B cell (primary cell): ENCODE measurements at regions not wholly inside any gene's neighbourhood (a gene's known extent, or its start where the extent isn't known, plus 50 kb on each side); places are given as distances from the start of the nearest gene placed in this dataset.

Experiments used
- ATAC-seq: fragments of 200-7000 bp; cut with Tn5 transposase; one replicate; pipeline ENCODE4 v1.10.0; 2021; ENCODE audit warnings: low read depth, mild to moderate bottlenecking, moderate number of reproducible peaks, moderate library complexity
- CTCF ChIA-PET: fragments of 350-600 bp; sonication (Branson Sonifier 250); formaldehyde crosslinking; loops from one replicate; lab custom pipeline; 2021; ENCODE audit warnings: antibody characterized with exemption, inconsistent platforms; lab: Charles Lee
- POLR2A ChIA-PET: fragments of 350-600 bp; sonication (Branson Sonifier 250); formaldehyde crosslinking; loops from one replicate; lab custom pipeline; 2021; ENCODE audit warnings: antibody characterized with exemption; lab: Charles Lee
- DNase-seq: peaks from one replicate; pipeline ENCODE4 v3.0.0; 2013
- H2AFZ ChIP-seq: 2 replicates; pipeline ENCODE4 v1.6.1; 2012; ENCODE audit warnings: mild to moderate bottlenecking, low read depth, low read length; ENCODE audit not compliant: insufficient read depth, poor library complexity, severe bottlenecking
- H3K27ac ChIP-seq, 2 donors: 1 replicate in 1 of 2; 2 replicates in 1 of 2; pipeline ENCODE4 v1.5.1; 2012 to 2013; ENCODE audit warnings: low read length in 2 of 2, mild to moderate bottlenecking in 2 of 2, moderate library complexity in 1 of 2
- H3K27me3 ChIP-seq, 4 experiments: fragments of 200-600 bp in 1 of 4; sonication (generic) in 1 of 4; replicated peaks in 1 of 4; 1 replicate in 2 of 4; 2 replicates in 2 of 4; pipeline versions ENCODE4 v1.6.1 to v1.7.0; 2013 to 2016; ENCODE audit warnings: low read length in 3 of 4, mild to moderate bottlenecking in 2 of 4, mixed read lengths in 1 of 4, moderate library complexity in 1 of 4; ENCODE audit not compliant: insufficient read depth in 4 of 4, control insufficient read depth in 3 of 4; ENCODE audit errors: control extremely low read depth in 1 of 4
- H3K36me3 ChIP-seq, 2 experiments: replicated peaks in 1 of 2; 1 replicate in 1 of 2; 2 replicates in 1 of 2; pipeline versions ENCODE4 v1.6.1 to v1.7.1; 2013; ENCODE audit warnings: low read length in 1 of 2; ENCODE audit not compliant: insufficient read depth in 2 of 2, control insufficient read depth in 1 of 2; ENCODE audit errors: control extremely low read depth in 1 of 2, extremely low read depth in 1 of 2
- H3K4me1 ChIP-seq, 2 donors: fragments of 200-600 bp in 1 of 2; sonication (generic) in 1 of 2; 1 replicate in 1 of 2; 2 replicates in 1 of 2; pipeline versions ENCODE4 v1.5.1 to v1.6.1; 2013 to 2017; ENCODE audit warnings: low read length in 2 of 2; ENCODE audit not compliant: control insufficient read depth in 2 of 2, insufficient read depth in 2 of 2
- H3K4me2 ChIP-seq: replicated peaks from 2 replicates; pipeline ENCODE3; 2012; ENCODE audit warnings: mild to moderate bottlenecking, low read depth, low read length; ENCODE audit not compliant: poor library complexity, severe bottlenecking
- H3K4me3 ChIP-seq, 5 experiments: fragments of 200-600 bp in 1 of 5; sonication (generic) in 1 of 5; 1 replicate in 3 of 5; 2 replicates in 2 of 5; pipeline versions ENCODE4 v1.5.1 to v1.7.0; 2011 to 2016; ENCODE audit warnings: low read length in 4 of 5, mild to moderate bottlenecking in 4 of 5, low read depth in 2 of 5, control low read depth in 1 of 5, moderate library complexity in 1 of 5; ENCODE audit not compliant: insufficient read depth in 1 of 5; ENCODE audit errors: control extremely low read depth in 1 of 5, extremely low read depth in 1 of 5
- H3K79me2 ChIP-seq: fragments of 200-600 bp; sonication (generic); one replicate; pipeline ENCODE4 v1.6.0; 2016; ENCODE audit warnings: low read length; ENCODE audit not compliant: control insufficient read depth, insufficient read depth
- H3K9ac ChIP-seq: fragments of 200-600 bp; sonication (generic); 2 replicates; pipeline ENCODE4 v1.6.1; 2017; ENCODE audit warnings: mild to moderate bottlenecking, low read length, moderate library complexity
- H3K9me3 ChIP-seq, 3 donors: one replicate each; pipeline versions ENCODE4 v1.6.1 to v1.7.1; 2013; ENCODE audit warnings: low read length in 2 of 3; ENCODE audit not compliant: control insufficient read depth in 2 of 3, insufficient read depth in 1 of 3; ENCODE audit errors: control extremely low read depth in 1 of 3
- H4K20me1 ChIP-seq: 2 replicates; pipeline ENCODE4 v1.6.0; 2012; ENCODE audit warnings: mild to moderate bottlenecking, low read length; ENCODE audit not compliant: insufficient read depth, control insufficient read depth, poor library complexity, severe bottlenecking
- H3K27ac Mint-ChIP-seq: one replicate; pipeline ENCODE4 v1.8.0; 2021; ENCODE audit warnings: mixed read lengths
- H3K27me3 Mint-ChIP-seq: one replicate; pipeline ENCODE4 v1.8.0; 2021; ENCODE audit warnings: mixed read lengths
- H3K4me1 Mint-ChIP-seq: one replicate; pipeline ENCODE4 v1.8.0; 2021; ENCODE audit warnings: mixed read lengths
- H3K4me3 Mint-ChIP-seq: one replicate; pipeline ENCODE4 v1.8.0; 2021; ENCODE audit warnings: mixed read lengths
- H3K9me3 Mint-ChIP-seq: one replicate; pipeline ENCODE4 v1.8.0; 2022; ENCODE audit warnings: mixed read lengths; ENCODE audit not compliant: insufficient read depth
- EZH2 ChIP-seq: IDR thresholded peaks from 2 replicates; pipeline ENCODE4 v1.6.1; 2012; ENCODE audit warnings: borderline replicate concordance, low read depth, mild to moderate bottlenecking, moderate library complexity, low read length; ENCODE audit not compliant: insufficient read depth, poor library complexity, severe bottlenecking
- WGBS: methylation state at CpG from one replicate; pipeline ENCODE4 v1.1.5; 2013; ENCODE audit warnings: missing lambda C conversion rate; ENCODE audit not compliant: insufficient coverage; 5-methylcytosine and 5-hydroxymethylcytosine counted together
- intact Hi-C: fragments of 100-400 bp; cut with micrococcal nuclease; formaldehyde crosslinking; loops from one replicate; pipeline ENCODE4 v1.10.0; 2022
- TF ChIP-seq, protein P1 (sequence below): fragments of 200-600 bp; IDR thresholded peaks from one replicate; pipeline ENCODE4 v1.8.0; 2022; ENCODE audit warnings: antibody characterized with exemption, mild to moderate bottlenecking

DNA sequence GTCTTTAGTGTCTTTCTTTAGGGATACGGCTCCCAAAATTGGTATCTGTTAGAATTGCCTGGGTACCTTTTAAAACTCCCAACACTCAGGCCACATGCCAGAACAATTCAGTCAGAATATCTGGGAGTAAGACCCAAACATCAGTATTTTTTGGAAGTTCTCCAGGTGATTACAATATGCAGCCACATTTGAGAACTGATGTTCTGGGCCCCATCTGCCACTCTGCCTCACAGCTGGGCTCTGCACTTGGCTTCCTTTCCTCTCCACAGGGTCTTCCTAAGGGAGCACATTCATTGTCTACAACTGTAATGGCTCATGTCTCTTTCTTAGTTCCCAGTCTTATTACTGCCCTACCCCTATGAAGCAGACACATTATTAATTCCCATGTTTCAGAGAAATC, 394.5 kb downstream of the MFSD1 start:
- Histone ChIP-seq H3K9me3 (peaks cover 0 to 8% (median 0%) of the 10 kb centered on the region in 3 donors), H3K9ac (no peak overlapping the region), H3K27ac (no peak overlapping the region), H3K36me3 (no peaks in the 10 kb centered on the region), H3K79me2 (no peaks in the 10 kb centered on the region), H3K4me1 (peaks cover 6 to 11% of the 10 kb centered on the region in 2 donors), H3K4me2 (no peak overlapping the region), H4K20me1 (no peaks in the 10 kb centered on the region), H2AFZ (no peak overlapping the region), H3K4me3 (no peak overlapping the region), H3K27me3 (peaks cover 0 to 3% (median 0%) of the 10 kb centered on the region in 4 experiments)
- peaks cover 11% of the 10 kb centered on the region for H3K4me1 Mint-ChIP-seq
- WGBS = no CpG with 5 or more reads among the region's 1 CpG
- H3K9me3 Mint-ChIP-seq = no peaks in the 10 kb centered on the region
- TF ChIP-seq EZH2 = no peak
- TF ChIP-seq, protein P1, sequence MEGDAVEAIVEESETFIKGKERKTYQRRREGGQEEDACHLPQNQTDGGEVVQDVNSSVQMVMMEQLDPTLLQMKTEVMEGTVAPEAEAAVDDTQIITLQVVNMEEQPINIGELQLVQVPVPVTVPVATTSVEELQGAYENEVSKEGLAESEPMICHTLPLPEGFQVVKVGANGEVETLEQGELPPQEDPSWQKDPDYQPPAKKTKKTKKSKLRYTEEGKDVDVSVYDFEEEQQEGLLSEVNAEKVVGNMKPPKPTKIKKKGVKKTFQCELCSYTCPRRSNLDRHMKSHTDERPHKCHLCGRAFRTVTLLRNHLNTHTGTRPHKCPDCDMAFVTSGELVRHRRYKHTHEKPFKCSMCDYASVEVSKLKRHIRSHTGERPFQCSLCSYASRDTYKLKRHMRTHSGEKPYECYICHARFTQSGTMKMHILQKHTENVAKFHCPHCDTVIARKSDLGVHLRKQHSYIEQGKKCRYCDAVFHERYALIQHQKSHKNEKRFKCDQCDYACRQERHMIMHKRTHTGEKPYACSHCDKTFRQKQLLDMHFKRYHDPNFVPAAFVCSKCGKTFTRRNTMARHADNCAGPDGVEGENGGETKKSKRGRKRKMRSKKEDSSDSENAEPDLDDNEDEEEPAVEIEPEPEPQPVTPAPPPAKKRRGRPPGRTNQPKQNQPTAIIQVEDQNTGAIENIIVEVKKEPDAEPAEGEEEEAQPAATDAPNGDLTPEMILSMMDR = no peak
- CTCF ChIA-PET = no interaction called here
- intact Hi-C loops = no loop called here
- POLR2A ChIA-PET = no interaction called here
- DNase-seq = no peak
- no peak overlapping the region for H3K4me3 Mint-ChIP-seq
- peaks cover 3% of the 10 kb centered on the region for H3K27me3 Mint-ChIP-seq
- ATAC-seq = no peak
- no peak overlapping the region for H3K27ac Mint-ChIP-seq

DNA sequence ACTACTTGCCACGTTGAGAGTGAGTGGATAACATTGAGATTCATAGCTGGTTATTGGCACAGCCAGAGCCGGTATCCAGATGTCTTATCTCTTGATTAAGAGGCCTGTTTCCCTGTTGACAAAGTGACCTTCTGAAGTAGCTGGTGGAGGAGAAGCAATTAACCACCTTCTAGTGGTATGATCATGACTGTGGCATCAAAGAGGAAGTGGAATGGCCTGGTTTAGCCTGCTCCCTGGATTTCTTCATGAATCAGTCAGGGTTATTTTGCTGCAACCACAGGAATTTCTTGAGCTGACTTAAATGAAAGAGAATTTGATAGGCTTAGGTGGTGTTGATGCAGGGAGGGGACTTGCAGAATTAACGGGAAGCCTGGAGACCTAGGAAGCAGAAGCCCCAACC, 398.3 kb downstream of the MFSD1 start:
- no peak for ATAC-seq
- Mint-ChIP-seq H3K27ac (no peak overlapping the region), H3K4me3 (no peak overlapping the region), H3K9me3 (peaks cover 4% of the 10 kb centered on the region), H3K27me3 (no peaks in the 10 kb centered on the region), H3K4me1 (peaks cover 11% of the 10 kb centered on the region)
- Histone ChIP-seq H3K36me3 (no peaks in the 10 kb centered on the region), H3K27me3 (no peaks in the 10 kb centered on the region), H4K20me1 (no peaks in the 10 kb centered on the region), H3K27ac (no peak overlapping the region), H2AFZ (no peak overlapping the region), H3K9ac (no peak overlapping the region), H3K4me1 (peaks cover 6 to 11% of the 10 kb centered on the region in 2 donors), H3K4me2 (no peak overlapping the region), H3K9me3 (peaks cover 0 to 8% (median 0%) of the 10 kb centered on the region in 3 donors), H3K4me3 (no peak overlapping the region), H3K79me2 (no peaks in the 10 kb centered on the region)
- ChIA-PET CTCF (no interaction called here), POLR2A (no interaction called here)
- intact Hi-C loops = no loop called here
- DNase-seq = no peak
- TF ChIP-seq, protein P1 = no peak
- TF ChIP-seq EZH2 = no peak
- WGBS = 89% methylated on average over 1 of the region's 3 CpGs
